GM19043 (cell line): ENCODE measurements at regions not wholly inside any gene's neighbourhood (a gene's known extent, or its start where the extent isn't known, plus 50 kb on each side); places are given as distances from the start of the nearest gene placed in this dataset.
"Not testable (repeated sequence)": the region's sequence is repeated elsewhere in the genome, so short reads cannot be mapped to it uniquely, and the experiment has no call there.

Experiments used
- ATAC-seq: cut with Tn5 transposase; IDR thresholded peaks from one replicate; pipeline ENCODE4 v1.9.1; 2021; ENCODE audit warnings: low read depth; ENCODE audit not compliant: unreplicated experiment

- ATAC-seq = no peak
Observed at GRCh38 chr22:48825802-48826520, 1001.7 kb downstream of the BRD1 start.

- ATAC-seq = no peak
Observed at GRCh38 chr22:48824712-48825651, 1002.7 kb downstream of the BRD1 start.

- ATAC-seq = no peak
Observed at GRCh38 chr22:48823941-48824340, 1003.7 kb downstream of the BRD1 start.

- ATAC-seq = no peak
Observed at GRCh38 chr22:48822278-48823233, 1005.1 kb downstream of the BRD1 start.

GRCh38 chr22:48821727-48822126, 1005.9 kb downstream of the BRD1 start:
- no peak for ATAC-seq

- no peak for ATAC-seq
Observed at GRCh38 chr22:48821346-48821690, 1006.4 kb downstream of the BRD1 start.

GRCh38 chr22:48820481-48821345, 1007.0 kb downstream of the BRD1 start:
- no peak for ATAC-seq

- ATAC-seq = no peak
Observed at GRCh38 chr22:48819961-48820360, 1007.7 kb downstream of the BRD1 start.

GRCh38 chr22:48819232-48819631, 1008.4 kb downstream of the BRD1 start:
- no peak for ATAC-seq

- ATAC-seq = not testable (repeated sequence)
Observed at GRCh38 chr22:48817491-48817890, 1010.2 kb downstream of the BRD1 start.

- no peak for ATAC-seq
Observed at GRCh38 chr22:48811885-48812284, 1015.8 kb downstream of the BRD1 start.

GRCh38 chr22:48808038-48808960, 1019.4 kb downstream of the BRD1 start:
- ATAC-seq = no peak

- ATAC-seq = no peak
Observed at GRCh38 chr22:48807155-48807554, 1020.5 kb downstream of the BRD1 start.

- no peak for ATAC-seq
Observed at GRCh38 chr22:48806227-48806781, 1021.4 kb downstream of the BRD1 start.

GRCh38 chr22:48805516-48805915, 1022.2 kb downstream of the BRD1 start:
- no peak for ATAC-seq

GRCh38 chr22:48804811-48805301, 1022.8 kb downstream of the BRD1 start:
- no peak for ATAC-seq

- ATAC-seq = no peak
Observed at GRCh38 chr22:48803948-48804810, 1023.5 kb downstream of the BRD1 start.
